PC-3 (cell line): ENCODE measurements at regions not wholly inside any gene's neighbourhood (a gene's known extent, or its start where the extent isn't known, plus 50 kb on each side); places are given as distances from the start of the nearest gene placed in this dataset.

Source experiments
- ATAC-seq: fragments of 200-7000 bp; cut with Tn5 transposase; 2 replicates; pipeline ENCODE4 v1.9.1; 2020; ENCODE audit warnings: mild to moderate bottlenecking, moderate library complexity
- BruUV-seq: library from RNA; stranded (reverse); fragments of 400-500 nt; replicated peaks from 2 replicates; lab custom pipeline; 2021; lab: Mats Ljungman, UMichigan
- CTCF ChIA-PET: fragments of 300-600 bp; sonication (Branson Sonifier 250); formaldehyde crosslinking; loops from one replicate; lab custom pipeline; 2022; ENCODE audit warnings: antibody characterized with exemption; lab: Charles Lee
- POLR2A ChIA-PET: fragments of 300-600 bp; sonication (Branson Sonifier 250); formaldehyde crosslinking; loops from one replicate; lab custom pipeline; 2022; ENCODE audit warnings: antibody characterized with exemption; ENCODE audit not compliant: unreplicated experiment; lab: Charles Lee
- DNase-seq: peaks from one replicate; pipeline ENCODE4 v3.0.0-alpha.2; 2015
- H2AFZ ChIP-seq: fragments of 300-600 bp; sonication (generic); 2 replicates; pipeline ENCODE4 v1.6.0; 2016; ENCODE audit warnings: antibody characterized with exemption, low read length
- H3F3A ChIP-seq: fragments of 300-600 bp; sonication (generic); one replicate; pipeline ENCODE4 v1.6.0; 2017; ENCODE audit warnings: antibody characterized with exemption, low read length, control low read depth, mild to moderate bottlenecking; ENCODE audit not compliant: unreplicated experiment
- H3K27ac ChIP-seq: fragments of 300-600 bp; sonication (generic); 2 replicates; pipeline ENCODE4 v1.5.1; 2016; ENCODE audit warnings: mild to moderate bottlenecking, low read length
- H3K27me3 ChIP-seq: fragments of 300-600 bp; sonication (generic); 2 replicates; pipeline ENCODE4 v1.6.1; 2016; ENCODE audit warnings: low read length, mixed read lengths
- H3K36me3 ChIP-seq: fragments of 300-600 bp; sonication (generic); 2 replicates; pipeline ENCODE4 v1.6.1; 2016; ENCODE audit warnings: low read depth, mixed run types, low read length, mixed read lengths
- H3K4me1 ChIP-seq: fragments of 300-600 bp; sonication (generic); 2 replicates; pipeline ENCODE4 v1.5.1; 2016; ENCODE audit warnings: low read length; ENCODE audit not compliant: insufficient read depth
- H3K4me2 ChIP-seq: fragments of 300-600 bp; sonication (generic); 2 replicates; pipeline ENCODE4 v1.6.0; 2016; ENCODE audit warnings: low read length
- H3K4me3 ChIP-seq: fragments of 300-600 bp; sonication (generic); 2 replicates; pipeline ENCODE4 v1.5.1; 2016; ENCODE audit warnings: mild to moderate bottlenecking, low read length, mixed read lengths
- H3K79me2 ChIP-seq: fragments of 300-600 bp; sonication (generic); 2 replicates; pipeline ENCODE4 v1.6.1; 2017; ENCODE audit warnings: low read length, mixed read lengths
- H3K9ac ChIP-seq: fragments of 300-600 bp; sonication (generic); 2 replicates; pipeline ENCODE4 v1.6.0; 2016; ENCODE audit warnings: mild to moderate bottlenecking, low read length
- H3K9me2 ChIP-seq: fragments of 300-600 bp; sonication (generic); replicated peaks from 2 replicates; pipeline ENCODE4 v1.6.1; 2016; ENCODE audit warnings: mixed run types, low read length, mixed read lengths
- H3K9me3 ChIP-seq: fragments of 300-600 bp; sonication (generic); 2 replicates; pipeline ENCODE4 v1.6.1; 2016; ENCODE audit warnings: low read length, mixed read lengths
- H4K20me1 ChIP-seq: fragments of 300-600 bp; sonication (generic); 2 replicates; pipeline ENCODE4 v1.6.1; 2016; ENCODE audit warnings: low read length, mixed read lengths
- EZH2 ChIP-seq: fragments of 300-600 bp; sonication (generic); IDR thresholded peaks from one replicate; pipeline ENCODE4 v1.6.1; 2017; ENCODE audit warnings: antibody characterized with exemption, mild to moderate bottlenecking, low read length; ENCODE audit not compliant: unreplicated experiment
- EZH2phosphoT487 ChIP-seq: fragments of 300-600 bp; sonication (generic); IDR thresholded peaks from 2 replicates; pipeline ENCODE4 v1.6.1; 2018; ENCODE audit warnings: mild to moderate bottlenecking, antibody characterized with exemption, low read length, borderline replicate concordance
- intact Hi-C: fragments of 100-400 bp; cut with micrococcal nuclease; formaldehyde crosslinking; loops from 2 replicates; pipeline ENCODE4 v1.9.0; 2023
- TF ChIP-seq, protein P1 (sequence below): fragments of 300-600 bp; sonication (generic); conservative IDR thresholded peaks from 2 replicates; pipeline ENCODE4 v1.5.1; 2017; ENCODE audit warnings: antibody characterized with exemption, low read depth, mild to moderate bottlenecking, low read length

DNA sequence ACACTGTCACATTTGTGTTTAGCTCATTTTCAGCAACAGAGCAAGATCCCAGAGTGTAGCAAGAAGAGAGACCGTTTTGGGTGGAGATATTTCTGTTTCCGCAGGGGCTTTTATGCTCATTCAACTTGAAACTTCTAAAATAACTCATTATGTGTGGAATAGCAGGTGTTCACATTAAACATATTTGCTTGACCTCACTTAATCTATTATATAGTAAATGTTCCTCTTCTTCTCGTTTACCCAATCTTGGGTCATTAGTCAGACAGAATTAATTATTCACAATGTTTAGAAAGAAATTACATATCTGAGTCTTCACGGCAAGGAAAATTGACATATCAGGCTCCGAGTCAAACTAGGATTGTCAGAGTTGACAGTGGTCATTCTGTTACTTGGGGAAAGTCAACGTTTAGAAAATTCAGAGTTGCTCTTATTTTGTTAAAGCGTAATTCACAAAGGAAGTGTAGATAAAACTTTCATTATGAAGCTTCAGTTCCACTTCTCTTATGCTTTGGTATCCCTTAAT is 222.9 kb downstream of the TPRG1 start:
- H3K79me2 ChIP-seq: no peaks in the 10 kb centered on the region
- POLR2A ChIA-PET: no interaction called here
- H3K27ac ChIP-seq: no peak overlapping the region
- H3K27me3 ChIP-seq: no peaks in the 10 kb centered on the region
- H3K4me1 ChIP-seq: peaks cover 20% of the 10 kb centered on the region
- intact Hi-C loops: loop anchor here (5.0 to 10.0 kb wide), 3 partner anchors 270 to 543 kb away; no protein-coding TSS in a partner anchor
- H3K9ac ChIP-seq: no peak overlapping the region
- TF ChIP-seq EZH2phosphoT487 (no peak), EZH2 (no peak)
- TF ChIP-seq, protein P1, sequence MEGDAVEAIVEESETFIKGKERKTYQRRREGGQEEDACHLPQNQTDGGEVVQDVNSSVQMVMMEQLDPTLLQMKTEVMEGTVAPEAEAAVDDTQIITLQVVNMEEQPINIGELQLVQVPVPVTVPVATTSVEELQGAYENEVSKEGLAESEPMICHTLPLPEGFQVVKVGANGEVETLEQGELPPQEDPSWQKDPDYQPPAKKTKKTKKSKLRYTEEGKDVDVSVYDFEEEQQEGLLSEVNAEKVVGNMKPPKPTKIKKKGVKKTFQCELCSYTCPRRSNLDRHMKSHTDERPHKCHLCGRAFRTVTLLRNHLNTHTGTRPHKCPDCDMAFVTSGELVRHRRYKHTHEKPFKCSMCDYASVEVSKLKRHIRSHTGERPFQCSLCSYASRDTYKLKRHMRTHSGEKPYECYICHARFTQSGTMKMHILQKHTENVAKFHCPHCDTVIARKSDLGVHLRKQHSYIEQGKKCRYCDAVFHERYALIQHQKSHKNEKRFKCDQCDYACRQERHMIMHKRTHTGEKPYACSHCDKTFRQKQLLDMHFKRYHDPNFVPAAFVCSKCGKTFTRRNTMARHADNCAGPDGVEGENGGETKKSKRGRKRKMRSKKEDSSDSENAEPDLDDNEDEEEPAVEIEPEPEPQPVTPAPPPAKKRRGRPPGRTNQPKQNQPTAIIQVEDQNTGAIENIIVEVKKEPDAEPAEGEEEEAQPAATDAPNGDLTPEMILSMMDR: no peak
- no peaks in the 10 kb centered on the region for H4K20me1 ChIP-seq
- ATAC-seq (no peak), DNase-seq (no peak)
- no peaks in the 10 kb centered on the region for H3K9me2 ChIP-seq
- H3K4me3 ChIP-seq: no peak overlapping the region
- no peak overlapping the region for H3K4me2 ChIP-seq
- no peaks in the 10 kb centered on the region for H3K36me3 ChIP-seq
- CTCF ChIA-PET: interaction anchor here (0.5 kb wide), 1 partner anchor 600 kb away, joined by 3 read pairs; no protein-coding TSS in a partner anchor
- BruUV-seq: no TSS peak
- H3K9me3 ChIP-seq: no peaks in the 10 kb centered on the region
- no peaks in the 10 kb centered on the region for H3F3A ChIP-seq
- no peak overlapping the region for H2AFZ ChIP-seq

DNA sequence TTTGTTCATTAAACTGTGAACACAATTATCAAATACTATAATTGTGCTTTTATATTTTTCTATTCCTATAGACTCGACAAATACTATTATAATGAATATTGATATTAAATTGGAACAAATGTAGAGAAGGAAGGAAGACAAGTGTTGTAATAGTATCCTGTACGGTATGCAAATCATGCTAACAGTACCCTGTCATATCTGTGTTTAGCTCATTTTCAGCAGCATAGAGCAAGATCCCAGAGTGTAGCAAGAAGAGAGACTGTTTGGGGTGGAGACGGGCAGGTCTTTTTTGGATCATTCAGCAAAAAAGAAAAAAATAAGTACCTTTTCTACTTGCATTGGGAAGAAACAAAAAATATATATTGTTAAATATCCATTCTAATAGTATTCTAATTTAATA is 224.1 kb downstream of the TPRG1 start:
- peaks cover 20% of the 10 kb centered on the region for H3K4me1 ChIP-seq
- no peak for DNase-seq
- ChIA-PET CTCF (no interaction called here), POLR2A (no interaction called here)
- TF ChIP-seq EZH2phosphoT487: no peak
- no peak for TF ChIP-seq EZH2
- TF ChIP-seq, protein P1: no peak
- H3K9me3 ChIP-seq: no peaks in the 10 kb centered on the region
- no peak overlapping the region for H3K4me2 ChIP-seq
- H3K9me2 ChIP-seq: no peaks in the 10 kb centered on the region
- H2AFZ ChIP-seq: no peak overlapping the region
- no peaks in the 10 kb centered on the region for H3K36me3 ChIP-seq
- no peak for ATAC-seq
- no peaks in the 10 kb centered on the region for H3F3A ChIP-seq
- H3K79me2 ChIP-seq: no peaks in the 10 kb centered on the region
- H4K20me1 ChIP-seq: no peaks in the 10 kb centered on the region
- no TSS peak for BruUV-seq
- H3K4me3 ChIP-seq: no peak overlapping the region
- H3K27me3 ChIP-seq: no peaks in the 10 kb centered on the region
- H3K27ac ChIP-seq: no peak overlapping the region
- intact Hi-C loops: loop anchor here (5.0 to 10.0 kb wide), 3 partner anchors 269 to 541 kb away; no protein-coding TSS in a partner anchor
- no peak overlapping the region for H3K9ac ChIP-seq

DNA sequence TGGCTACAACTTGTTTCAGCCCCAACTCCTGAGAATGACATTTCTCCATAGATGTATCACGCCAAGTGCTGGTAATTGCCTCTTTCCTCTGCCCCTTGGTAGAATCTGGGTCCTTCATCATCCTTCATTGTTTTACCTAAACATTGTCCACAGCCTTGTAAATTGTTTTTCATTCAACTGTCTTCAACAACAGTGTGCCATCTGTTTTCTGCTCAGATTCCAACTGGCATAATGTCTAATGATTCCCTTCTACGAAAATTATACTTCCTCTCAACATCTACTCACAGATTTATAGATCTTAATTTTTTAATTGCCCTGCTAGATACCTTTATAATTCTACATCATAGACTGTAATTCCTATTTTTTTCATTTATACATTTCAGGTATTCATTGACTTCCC is 226.9 kb downstream of the TPRG1 start:
- no peaks in the 10 kb centered on the region for H4K20me1 ChIP-seq
- H3K36me3 ChIP-seq: no peaks in the 10 kb centered on the region
- no peaks in the 10 kb centered on the region for H3K27me3 ChIP-seq
- CTCF ChIA-PET: no interaction called here
- DNase-seq (no peak), ATAC-seq (no peak)
- H3F3A ChIP-seq: no peaks in the 10 kb centered on the region
- BruUV-seq: no TSS peak
- H3K79me2 ChIP-seq: no peaks in the 10 kb centered on the region
- H3K4me1 ChIP-seq: peaks cover 9% of the 10 kb centered on the region
- TF ChIP-seq, protein P1: no peak
- TF ChIP-seq EZH2phosphoT487 (no peak), EZH2 (no peak)
- no peak overlapping the region for H3K27ac ChIP-seq
- H3K4me2 ChIP-seq: no peak overlapping the region
- H2AFZ ChIP-seq: no peak overlapping the region
- intact Hi-C loops: loop anchor here (5.0 to 10.0 kb wide), 3 partner anchors 266 to 539 kb away; no protein-coding TSS in a partner anchor
- POLR2A ChIA-PET: no interaction called here
- no peak overlapping the region for H3K4me3 ChIP-seq
- H3K9me2 ChIP-seq: no peaks in the 10 kb centered on the region
- H3K9ac ChIP-seq: no peak overlapping the region
- no peaks in the 10 kb centered on the region for H3K9me3 ChIP-seq
